ENCODE measurements at regions not wholly inside any gene's neighbourhood (a gene's known extent, or its start where the extent isn't known, plus 50 kb on each side); places are given as distances from the start of the nearest gene placed in this dataset.

DNA sequence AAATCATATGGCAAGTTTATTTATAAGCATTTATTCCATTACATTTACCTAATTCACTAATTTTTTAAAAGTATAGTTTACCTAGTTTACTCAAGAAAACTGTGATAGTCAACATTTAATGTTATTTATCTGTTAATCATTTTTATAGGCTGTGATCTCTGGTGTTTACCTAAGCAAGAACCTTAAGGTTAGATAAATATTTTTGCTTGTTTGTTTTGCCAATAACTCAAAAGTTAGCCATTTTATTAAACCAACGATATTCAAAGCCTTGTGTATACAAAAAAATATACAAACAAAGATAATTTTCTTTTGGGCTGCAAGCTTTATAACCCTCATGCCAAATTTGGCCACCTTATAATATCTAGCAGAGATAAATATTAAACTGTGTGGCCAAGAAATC is 157.3 kb downstream of the SLCO1B3 start:
- H3K27me3 ChIP-seq (ENCODE audit: insufficient read depth), result no peaks in the 10 kb centered on the region
- H3K4me3 Mint-ChIP-seq, result no peak overlapping the region
- H4K20me1 ChIP-seq (replicated peaks; ENCODE audit: insufficient read depth), result no peaks in the 10 kb centered on the region
- peaks cover 20% of the 10 kb centered on the region for H3K9me3 Mint-ChIP-seq
- no peak overlapping the region for H3K27ac Mint-ChIP-seq
- H3K79me2 ChIP-seq (replicated peaks; ENCODE audit: insufficient read depth), result no peaks in the 10 kb centered on the region
- H2AFZ ChIP-seq, result no peak overlapping the region
- H3K4me3 ChIP-seq, result no peak overlapping the region
- TF ChIP-seq, protein P1, sequence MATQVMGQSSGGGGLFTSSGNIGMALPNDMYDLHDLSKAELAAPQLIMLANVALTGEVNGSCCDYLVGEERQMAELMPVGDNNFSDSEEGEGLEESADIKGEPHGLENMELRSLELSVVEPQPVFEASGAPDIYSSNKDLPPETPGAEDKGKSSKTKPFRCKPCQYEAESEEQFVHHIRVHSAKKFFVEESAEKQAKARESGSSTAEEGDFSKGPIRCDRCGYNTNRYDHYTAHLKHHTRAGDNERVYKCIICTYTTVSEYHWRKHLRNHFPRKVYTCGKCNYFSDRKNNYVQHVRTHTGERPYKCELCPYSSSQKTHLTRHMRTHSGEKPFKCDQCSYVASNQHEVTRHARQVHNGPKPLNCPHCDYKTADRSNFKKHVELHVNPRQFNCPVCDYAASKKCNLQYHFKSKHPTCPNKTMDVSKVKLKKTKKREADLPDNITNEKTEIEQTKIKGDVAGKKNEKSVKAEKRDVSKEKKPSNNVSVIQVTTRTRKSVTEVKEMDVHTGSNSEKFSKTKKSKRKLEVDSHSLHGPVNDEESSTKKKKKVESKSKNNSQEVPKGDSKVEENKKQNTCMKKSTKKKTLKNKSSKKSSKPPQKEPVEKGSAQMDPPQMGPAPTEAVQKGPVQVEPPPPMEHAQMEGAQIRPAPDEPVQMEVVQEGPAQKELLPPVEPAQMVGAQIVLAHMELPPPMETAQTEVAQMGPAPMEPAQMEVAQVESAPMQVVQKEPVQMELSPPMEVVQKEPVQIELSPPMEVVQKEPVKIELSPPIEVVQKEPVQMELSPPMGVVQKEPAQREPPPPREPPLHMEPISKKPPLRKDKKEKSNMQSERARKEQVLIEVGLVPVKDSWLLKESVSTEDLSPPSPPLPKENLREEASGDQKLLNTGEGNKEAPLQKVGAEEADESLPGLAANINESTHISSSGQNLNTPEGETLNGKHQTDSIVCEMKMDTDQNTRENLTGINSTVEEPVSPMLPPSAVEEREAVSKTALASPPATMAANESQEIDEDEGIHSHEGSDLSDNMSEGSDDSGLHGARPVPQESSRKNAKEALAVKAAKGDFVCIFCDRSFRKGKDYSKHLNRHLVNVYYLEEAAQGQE (IDR thresholded peaks at IDR 0.05; ENCODE audit: unreplicated experiment), result no peak
- TF ChIP-seq, protein P2, sequence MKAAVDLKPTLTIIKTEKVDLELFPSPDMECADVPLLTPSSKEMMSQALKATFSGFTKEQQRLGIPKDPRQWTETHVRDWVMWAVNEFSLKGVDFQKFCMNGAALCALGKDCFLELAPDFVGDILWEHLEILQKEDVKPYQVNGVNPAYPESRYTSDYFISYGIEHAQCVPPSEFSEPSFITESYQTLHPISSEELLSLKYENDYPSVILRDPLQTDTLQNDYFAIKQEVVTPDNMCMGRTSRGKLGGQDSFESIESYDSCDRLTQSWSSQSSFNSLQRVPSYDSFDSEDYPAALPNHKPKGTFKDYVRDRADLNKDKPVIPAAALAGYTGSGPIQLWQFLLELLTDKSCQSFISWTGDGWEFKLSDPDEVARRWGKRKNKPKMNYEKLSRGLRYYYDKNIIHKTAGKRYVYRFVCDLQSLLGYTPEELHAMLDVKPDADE (IDR thresholded peaks at IDR 0.05), result no peak
- TF ChIP-seq, protein P3, sequence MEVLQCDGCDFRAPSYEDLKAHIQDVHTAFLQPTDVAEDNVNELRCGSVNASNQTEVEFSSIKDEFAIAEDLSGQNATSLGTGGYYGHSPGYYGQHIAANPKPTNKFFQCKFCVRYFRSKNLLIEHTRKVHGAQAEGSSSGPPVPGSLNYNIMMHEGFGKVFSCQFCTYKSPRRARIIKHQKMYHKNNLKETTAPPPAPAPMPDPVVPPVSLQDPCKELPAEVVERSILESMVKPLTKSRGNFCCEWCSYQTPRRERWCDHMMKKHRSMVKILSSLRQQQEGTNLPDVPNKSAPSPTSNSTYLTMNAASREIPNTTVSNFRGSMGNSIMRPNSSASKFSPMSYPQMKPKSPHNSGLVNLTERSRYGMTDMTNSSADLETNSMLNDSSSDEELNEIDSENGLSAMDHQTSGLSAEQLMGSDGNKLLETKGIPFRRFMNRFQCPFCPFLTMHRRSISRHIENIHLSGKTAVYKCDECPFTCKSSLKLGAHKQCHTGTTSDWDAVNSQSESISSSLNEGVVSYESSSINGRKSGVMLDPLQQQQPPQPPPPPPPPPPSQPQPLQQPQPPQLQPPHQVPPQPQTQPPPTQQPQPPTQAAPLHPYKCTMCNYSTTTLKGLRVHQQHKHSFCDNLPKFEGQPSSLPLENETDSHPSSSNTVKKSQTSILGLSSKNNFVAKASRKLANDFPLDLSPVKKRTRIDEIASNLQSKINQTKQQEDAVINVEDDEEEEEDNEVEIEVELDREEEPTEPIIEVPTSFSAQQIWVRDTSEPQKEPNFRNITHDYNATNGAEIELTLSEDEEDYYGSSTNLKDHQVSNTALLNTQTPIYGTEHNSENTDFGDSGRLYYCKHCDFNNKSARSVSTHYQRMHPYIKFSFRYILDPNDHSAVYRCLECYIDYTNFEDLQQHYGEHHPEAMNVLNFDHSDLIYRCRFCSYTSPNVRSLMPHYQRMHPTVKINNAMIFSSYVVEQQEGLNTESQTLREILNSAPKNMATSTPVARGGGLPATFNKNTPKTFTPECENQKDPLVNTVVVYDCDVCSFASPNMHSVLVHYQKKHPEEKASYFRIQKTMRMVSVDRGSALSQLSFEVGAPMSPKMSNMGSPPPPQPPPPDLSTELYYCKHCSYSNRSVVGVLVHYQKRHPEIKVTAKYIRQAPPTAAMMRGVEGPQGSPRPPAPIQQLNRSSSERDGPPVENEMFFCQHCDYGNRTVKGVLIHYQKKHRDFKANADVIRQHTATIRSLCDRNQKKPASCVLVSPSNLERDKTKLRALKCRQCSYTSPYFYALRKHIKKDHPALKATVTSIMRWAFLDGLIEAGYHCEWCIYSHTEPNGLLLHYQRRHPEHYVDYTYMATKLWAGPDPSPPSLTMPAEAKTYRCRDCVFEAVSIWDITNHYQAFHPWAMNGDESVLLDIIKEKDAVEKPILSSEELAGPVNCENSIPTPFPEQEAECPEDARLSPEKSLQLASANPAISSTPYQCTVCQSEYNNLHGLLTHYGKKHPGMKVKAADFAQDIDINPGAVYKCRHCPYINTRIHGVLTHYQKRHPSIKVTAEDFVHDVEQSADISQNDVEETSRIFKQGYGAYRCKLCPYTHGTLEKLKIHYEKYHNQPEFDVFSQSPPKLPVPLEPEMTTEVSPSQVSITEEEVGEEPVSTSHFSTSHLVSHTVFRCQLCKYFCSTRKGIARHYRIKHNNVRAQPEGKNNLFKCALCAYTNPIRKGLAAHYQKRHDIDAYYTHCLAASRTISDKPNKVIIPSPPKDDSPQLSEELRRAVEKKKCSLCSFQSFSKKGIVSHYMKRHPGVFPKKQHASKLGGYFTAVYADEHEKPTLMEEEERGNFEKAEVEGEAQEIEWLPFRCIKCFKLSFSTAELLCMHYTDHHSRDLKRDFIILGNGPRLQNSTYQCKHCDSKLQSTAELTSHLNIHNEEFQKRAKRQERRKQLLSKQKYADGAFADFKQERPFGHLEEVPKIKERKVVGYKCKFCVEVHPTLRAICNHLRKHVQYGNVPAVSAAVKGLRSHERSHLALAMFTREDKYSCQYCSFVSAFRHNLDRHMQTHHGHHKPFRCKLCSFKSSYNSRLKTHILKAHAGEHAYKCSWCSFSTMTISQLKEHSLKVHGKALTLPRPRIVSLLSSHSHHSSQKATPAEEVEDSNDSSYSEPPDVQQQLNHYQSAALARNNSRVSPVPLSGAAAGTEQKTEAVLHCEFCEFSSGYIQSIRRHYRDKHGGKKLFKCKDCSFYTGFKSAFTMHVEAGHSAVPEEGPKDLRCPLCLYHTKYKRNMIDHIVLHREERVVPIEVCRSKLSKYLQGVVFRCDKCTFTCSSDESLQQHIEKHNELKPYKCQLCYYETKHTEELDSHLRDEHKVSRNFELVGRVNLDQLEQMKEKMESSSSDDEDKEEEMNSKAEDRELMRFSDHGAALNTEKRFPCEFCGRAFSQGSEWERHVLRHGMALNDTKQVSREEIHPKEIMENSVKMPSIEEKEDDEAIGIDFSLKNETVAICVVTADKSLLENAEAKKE (CRISPR knock-in tag; IDR thresholded peaks at IDR 0.05), result no peak
- TF ChIP-seq EZH2phosphoT487 (IDR thresholded peaks at IDR 0.05; ENCODE audit: unreplicated experiment) (no peak), CREB1 (CRISPR knock-in tag; IDR thresholded peaks at IDR 0.05; ENCODE audit: low read depth) (no peak), EZH2 (IDR thresholded peaks at IDR 0.05; ENCODE audit: low read depth, unreplicated experiment) (no peak), POLR2AphosphoS5 (IDR thresholded peaks at IDR 0.05; ENCODE audit: low read depth) (no peak), NANOG (IDR thresholded peaks at IDR 0.05; ENCODE audit: borderline replicate concordance) (no peak), ZNF114 (CRISPR knock-in tag; IDR thresholded peaks at IDR 0.05) (no peak), JUNB (IDR thresholded peaks at IDR 0.05; ENCODE audit: unreplicated experiment) (no peak), ZNF331 (CRISPR knock-in tag; IDR thresholded peaks at IDR 0.05; ENCODE audit: low read depth) (no peak), STAT1 (IDR thresholded peaks at IDR 0.05; ENCODE audit: unreplicated experiment) (no peak)
- TF ChIP-seq, protein P4, sequence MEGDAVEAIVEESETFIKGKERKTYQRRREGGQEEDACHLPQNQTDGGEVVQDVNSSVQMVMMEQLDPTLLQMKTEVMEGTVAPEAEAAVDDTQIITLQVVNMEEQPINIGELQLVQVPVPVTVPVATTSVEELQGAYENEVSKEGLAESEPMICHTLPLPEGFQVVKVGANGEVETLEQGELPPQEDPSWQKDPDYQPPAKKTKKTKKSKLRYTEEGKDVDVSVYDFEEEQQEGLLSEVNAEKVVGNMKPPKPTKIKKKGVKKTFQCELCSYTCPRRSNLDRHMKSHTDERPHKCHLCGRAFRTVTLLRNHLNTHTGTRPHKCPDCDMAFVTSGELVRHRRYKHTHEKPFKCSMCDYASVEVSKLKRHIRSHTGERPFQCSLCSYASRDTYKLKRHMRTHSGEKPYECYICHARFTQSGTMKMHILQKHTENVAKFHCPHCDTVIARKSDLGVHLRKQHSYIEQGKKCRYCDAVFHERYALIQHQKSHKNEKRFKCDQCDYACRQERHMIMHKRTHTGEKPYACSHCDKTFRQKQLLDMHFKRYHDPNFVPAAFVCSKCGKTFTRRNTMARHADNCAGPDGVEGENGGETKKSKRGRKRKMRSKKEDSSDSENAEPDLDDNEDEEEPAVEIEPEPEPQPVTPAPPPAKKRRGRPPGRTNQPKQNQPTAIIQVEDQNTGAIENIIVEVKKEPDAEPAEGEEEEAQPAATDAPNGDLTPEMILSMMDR (conservative IDR thresholded peaks at IDR 0.05; ENCODE audit: low read depth in 2 of 2), result no peak
- ATAC-seq (no peak), DNase-seq (ENCODE audit: low spot score) (no peak)
- no peaks in the 10 kb centered on the region for H3K9me2 ChIP-seq (ENCODE audit: insufficient read depth)
- no peaks in the 10 kb centered on the region for H3F3A ChIP-seq (replicated peaks; ENCODE audit: low read depth)
- no peak overlapping the region for H3K27ac ChIP-seq (ENCODE audit: low read depth)
- no peaks in the 10 kb centered on the region for H3K4me1 Mint-ChIP-seq
- H3K4me1 ChIP-seq (ENCODE audit: insufficient read depth), result no peaks in the 10 kb centered on the region
- peaks cover 3% of the 10 kb centered on the region; the same call in 1 of the 2 replicates for H3K36me3 ChIP-seq (ENCODE audit: insufficient read depth)
- H3K36me3 Mint-ChIP-seq (ENCODE audit: low read depth), result no peaks in the 10 kb centered on the region
- no peak overlapping the region for H3K4me2 ChIP-seq
- H3K27me3 Mint-ChIP-seq (ENCODE audit: insufficient read depth, low read depth, poor library complexity), result no peaks in the 10 kb centered on the region

Data from GM23338 (cell line).